ENCODE measurements at regions not wholly inside any gene's neighbourhood (a gene's known extent, or its start where the extent isn't known, plus 50 kb on each side); places are given as distances from the start of the nearest gene placed in this dataset.

DNA sequence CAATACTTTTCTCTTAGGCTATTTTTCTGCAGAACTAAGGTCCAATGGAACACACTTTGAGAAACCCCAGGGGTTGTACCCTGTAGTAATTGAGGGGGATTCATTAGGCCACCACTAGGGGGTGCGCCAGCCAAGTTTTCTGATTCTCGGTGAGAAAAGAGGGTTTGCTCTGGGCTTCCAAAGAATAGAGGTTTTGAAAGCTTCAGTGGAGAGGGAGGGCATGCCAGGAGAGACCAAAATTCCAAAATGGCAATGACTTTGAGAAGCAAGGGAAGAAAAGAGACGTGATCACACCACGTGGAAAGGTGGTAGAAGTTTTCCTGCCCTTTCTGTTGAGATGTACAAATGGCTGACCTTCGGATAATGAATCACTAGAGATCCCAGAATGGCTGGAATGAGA lies 323.3 kb downstream of the RPS6KC1 start:
- peak; percentile 25 to 53 for DNase-seq (ENCODE audit: low read depth in 2 of 2)

DNA sequence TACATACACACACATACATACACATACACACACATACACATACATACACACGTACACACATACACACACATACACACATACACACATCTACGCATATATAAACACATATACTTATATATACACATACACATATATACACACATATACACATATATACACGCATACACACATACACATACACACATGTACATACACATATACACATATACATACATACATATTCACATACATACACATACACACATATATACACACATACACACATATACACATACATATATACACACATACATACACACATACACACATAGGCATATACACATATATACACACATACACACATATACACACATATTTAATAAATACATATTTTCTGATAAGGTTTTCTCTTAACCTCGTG lies 324.0 kb downstream of the RPS6KC1 start:
- DNase-seq (ENCODE audit: low read depth in 2 of 2), result no peak

DNA sequence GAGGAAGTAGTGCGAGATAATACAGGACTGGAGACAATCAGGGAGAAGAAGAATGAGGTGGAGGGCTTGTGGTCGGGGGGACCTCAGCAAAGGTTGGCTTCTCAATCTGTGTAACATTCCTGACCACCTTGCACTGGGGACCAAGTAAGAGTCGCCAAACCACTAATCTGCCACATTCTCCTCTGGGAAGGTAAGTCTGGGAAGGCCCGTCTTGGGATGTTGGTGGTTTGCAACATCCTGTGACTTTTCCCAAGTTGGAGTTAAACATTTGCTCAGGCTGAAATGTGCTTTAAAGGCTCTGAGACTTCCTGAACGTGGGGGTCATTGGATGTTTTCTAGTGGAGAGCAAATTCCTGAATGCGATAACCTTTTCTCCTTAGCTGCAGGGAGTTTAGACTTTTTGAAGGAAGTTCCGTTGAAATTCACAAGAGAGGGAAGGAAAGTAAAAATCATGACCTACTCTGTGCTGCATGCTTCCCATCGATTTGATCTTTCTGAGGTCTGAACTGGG lies 325.9 kb downstream of the RPS6KC1 start:
- DNase-seq (ENCODE audit: low read depth in 2 of 2), result no peak

DNA sequence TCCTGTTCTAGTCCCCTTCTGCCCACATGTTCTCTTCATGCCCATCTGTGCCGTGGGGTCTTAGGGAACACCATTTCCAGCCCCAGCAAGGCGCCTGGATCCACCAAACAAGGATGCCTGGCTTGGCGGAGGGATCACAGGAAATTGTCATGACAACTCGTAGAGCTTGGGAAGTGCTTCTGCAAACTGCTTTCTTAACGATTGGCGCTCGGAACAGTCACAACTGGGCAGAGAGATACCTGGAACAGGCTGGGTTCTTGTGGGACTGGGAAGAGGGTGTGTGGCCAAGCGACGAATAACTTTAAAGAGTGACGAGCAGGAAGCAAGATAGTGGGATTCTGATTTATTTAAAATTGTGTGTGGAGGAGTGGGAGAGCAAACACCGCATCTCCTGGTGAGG lies 329.8 kb downstream of the RPS6KC1 start:
- no peak for DNase-seq (ENCODE audit: low read depth in 2 of 2)

DNA sequence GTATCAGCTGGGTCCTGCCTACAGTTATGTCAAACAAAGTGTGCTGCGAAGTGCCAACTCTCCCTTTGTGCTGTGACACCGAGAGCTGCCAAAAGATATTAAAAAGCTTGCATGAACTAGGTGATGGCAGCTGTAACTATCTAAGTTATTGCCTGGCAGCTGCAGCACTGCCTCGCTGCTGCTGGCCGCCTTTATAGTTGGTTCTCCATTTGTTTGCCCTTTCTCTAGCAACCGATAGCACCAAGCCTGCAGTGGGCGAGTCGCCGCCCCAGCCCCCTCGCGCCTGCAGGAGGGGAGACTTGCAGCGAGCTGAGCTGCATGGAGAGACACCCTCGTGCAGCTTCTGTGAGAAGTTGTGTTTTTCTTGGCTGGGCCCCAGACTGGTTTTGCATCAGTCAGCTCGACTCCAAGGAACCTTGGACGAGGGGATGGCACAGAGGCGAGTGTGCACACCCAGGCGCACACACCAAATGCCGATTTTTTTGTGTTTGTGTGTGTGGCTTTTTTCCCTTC lies 330.6 kb downstream of the RPS6KC1 start:
- DNase-seq (ENCODE audit: low read depth in 2 of 2), result no peak

DNA sequence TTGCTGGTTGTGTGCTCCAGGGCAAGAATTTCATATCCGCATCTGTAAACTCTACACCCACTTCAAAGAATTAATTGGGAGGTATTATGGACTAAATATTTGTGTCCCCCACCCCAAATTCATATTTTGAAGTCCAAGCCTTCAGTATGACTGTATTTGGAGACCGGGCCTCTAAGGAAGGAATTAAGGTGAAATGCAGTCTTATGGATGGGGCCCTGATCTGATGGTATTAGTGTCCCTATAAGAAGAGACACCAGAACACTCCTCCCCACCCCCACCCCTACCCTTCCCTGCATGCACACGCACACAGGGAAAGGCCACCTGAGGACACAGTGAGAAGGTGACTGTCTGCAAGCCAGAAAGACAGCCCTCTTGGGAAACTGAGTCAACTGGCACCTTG lies 332.4 kb downstream of the RPS6KC1 start:
- no peak for DNase-seq (ENCODE audit: low read depth in 2 of 2)

DNA sequence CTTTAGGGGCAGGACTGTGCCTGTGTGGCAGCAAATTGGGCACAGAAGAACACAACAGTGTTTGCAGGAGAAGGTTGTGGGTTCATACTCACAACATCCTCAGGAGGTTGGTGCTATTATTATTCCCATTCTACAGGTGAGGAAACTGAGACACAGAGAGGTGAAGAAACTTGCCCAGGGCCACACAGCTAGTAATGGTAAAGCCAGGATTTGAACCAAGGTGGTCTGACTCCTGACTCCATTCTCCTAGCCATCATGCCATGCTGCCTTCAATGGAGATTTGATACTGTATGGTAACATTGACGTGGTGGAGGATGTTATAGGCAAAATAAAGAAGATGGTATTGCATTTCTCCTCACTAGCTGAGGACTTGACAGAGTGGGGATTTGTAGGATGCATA lies 334.2 kb downstream of the RPS6KC1 start:
- no peak for DNase-seq (ENCODE audit: low read depth in 2 of 2)

DNA sequence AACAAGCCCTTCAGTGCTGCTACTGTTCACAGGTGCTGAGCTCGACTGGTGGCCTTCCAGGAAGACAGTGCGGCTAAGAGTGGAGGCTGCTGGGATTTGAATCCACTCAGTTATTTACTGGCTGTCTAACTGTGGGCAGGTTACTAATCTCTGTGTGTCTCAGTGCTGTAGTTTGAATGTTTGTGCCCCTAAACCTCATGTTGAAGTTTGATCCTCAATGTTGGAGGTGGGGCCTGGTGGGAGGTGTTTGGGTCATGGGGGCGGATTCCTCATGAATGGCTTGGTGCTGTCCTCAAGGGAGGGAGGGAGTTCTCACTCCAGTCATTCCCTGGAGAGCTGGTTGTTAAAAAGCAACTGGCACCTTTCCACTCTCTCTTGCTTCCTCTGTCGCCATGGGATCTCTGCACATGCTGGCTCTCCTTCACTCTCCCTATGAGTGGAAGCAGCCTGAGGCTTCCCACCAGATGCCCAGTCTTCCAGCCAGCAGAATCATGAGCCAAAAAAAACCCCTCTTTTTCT lies 334.8 kb downstream of the RPS6KC1 start:
- DNase-seq (ENCODE audit: low read depth in 2 of 2), result no peak

DNA sequence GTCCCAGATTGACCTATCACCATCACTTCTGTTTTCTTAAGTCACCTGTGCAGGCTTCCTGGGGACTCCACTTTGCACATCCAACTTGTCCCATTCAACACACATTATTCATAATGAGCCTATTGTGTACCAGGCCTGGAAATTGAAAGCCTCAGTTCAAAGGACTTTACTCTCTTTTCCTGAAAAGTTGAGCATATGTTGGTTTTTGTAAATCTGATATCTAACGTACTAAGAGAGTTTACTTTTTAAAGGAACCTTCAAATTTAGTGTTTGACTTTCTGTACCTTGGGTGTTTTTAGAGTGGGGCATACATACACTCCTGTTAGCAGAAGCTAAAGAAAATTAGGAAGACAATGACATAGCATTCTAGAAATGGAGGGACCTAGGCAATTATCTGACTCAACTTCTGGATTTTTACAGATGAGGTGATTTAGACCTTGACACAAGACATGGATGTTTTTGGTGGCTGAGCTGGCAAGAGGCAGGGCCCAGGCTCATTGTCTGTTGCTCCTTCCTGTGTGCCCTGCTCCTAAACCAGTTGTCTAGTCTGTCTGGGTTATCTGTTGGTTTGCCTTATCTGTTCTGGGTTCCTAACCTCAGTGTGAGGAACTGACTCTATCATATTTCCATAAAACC lies 336.5 kb downstream of the RPS6KC1 start:
- no peak for DNase-seq (ENCODE audit: low read depth in 2 of 2)

DNA sequence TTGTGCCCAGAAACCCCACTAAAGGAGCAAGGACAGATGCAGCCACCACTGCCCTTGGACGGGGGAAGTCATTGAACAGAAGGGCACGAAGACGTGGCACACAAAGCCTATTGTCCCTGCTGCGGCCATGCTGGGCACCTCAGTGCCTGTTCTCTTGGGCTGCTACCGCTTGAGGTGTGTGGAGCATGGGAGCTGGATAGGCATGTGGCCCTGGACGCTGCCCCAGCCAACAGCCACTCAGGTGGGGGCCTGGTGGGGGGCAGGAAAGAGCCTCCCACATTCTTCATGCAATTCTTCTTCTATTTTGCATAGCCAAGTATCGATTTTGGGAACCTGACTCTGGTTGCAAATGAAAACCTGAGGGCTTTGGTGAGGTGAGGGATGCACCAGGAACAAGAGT lies 337.2 kb downstream of the RPS6KC1 start:
- DNase-seq (ENCODE audit: low read depth in 2 of 2), result no peak

DNA sequence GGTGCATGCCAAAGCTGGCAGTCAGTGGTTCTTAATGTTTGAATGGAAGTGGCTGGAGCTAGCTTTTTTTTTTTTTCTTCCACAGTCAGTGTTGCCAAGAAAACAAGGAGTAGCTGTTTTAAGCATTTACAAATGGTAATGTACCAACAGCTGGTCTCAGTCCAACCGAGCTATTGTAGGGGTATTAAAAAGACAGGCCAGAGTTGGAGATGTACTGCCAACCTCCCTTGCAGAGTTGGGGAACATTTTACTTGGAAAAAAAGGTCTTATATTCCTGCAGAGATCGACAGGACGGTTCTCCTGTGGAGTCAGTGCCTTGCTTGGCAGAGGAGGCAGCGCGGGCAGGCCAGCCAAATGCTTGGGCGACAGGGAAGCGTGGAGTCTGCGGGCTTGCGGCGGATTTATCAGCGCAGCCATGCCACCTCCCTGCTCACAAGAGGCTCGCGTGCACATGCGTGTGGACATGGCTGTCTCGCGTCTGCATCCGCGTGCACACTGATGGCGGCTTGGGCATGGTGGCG lies 338.1 kb downstream of the RPS6KC1 start:
- no peak for DNase-seq (ENCODE audit: low read depth in 2 of 2)

DNA sequence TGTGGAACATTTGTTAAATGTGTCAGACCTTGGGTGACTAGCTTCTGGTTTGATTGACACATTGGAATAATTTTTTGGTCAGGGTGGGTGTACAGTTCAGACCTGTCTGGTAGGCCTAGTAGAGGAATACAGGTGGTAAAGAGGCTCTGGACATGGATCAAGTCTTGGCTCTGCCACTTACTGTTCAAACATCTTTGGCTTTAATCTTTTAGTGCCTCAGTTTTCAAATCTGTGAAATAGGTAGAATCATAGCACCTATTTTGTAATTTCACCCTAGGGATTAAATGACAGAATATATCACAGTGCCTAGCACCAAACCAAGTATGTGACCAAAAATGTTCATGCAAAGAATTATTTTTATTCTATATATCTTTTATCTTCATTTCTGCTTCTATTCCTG lies 340.4 kb downstream of the RPS6KC1 start:
- no peak for DNase-seq (ENCODE audit: low read depth in 2 of 2)

DNA sequence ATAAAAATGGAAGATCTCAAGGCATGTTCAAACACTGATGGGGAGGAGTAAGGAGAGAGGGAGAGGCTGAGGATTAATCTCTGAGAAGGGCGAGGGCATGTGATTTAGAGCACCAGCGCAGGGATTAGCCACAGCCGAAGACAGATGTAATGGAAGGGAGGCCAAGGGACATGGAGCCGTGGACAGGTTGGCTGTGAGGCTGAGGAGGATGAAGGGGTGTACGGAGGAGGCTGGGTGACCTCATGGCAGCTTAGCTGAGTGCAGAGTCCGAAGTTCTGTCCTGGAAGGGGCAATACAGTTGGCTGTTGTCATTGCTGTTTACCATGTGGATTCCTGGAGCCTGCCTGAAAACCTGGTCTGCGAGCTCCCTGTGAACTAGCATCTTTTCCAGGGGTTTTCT lies 342.8 kb downstream of the RPS6KC1 start:
- DNase-seq (ENCODE audit: low read depth in 2 of 2), result no peak

DNA sequence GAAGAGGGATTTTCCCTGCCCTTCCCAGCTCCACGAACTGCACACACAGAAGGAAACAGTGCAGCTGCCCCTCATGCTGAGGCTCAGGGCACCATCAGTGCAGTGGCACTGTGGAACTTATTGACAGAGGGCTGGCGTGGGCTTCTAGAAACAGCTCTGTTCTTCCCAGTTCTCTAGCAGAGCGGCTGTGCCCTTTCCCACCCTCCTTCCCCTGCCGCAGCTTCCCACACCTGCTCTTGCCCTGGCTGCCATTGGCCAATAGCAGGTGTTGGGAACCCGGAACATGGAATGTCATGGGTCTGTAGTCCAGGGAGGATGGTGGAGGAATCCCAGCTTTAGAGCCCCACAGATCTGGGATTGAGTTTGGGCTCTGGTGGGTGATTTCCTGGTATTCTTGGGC lies 343.8 kb downstream of the RPS6KC1 start:
- DNase-seq (ENCODE audit: low read depth in 2 of 2), result no peak

DNA sequence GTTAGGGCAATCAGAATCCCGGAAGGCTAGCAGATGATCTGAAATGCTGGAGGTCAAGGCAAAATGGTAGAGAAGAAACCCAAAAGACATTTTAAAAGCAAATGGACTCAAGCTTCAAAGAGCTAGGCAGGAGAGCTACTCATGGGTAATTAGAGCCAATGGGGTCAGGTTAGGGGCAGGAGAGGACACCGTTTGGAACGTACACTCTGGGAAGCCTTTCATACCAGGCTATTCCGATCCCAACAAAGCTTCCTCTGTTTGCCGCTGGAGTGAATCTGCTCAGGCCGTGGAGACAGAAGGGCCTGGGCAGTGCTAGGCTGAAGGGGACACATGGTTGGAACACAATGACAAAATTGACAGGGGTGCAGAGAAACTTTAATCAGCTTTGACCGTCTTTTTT lies 346.6 kb downstream of the RPS6KC1 start:
- no peak for DNase-seq (ENCODE audit: low read depth in 2 of 2)

DNA sequence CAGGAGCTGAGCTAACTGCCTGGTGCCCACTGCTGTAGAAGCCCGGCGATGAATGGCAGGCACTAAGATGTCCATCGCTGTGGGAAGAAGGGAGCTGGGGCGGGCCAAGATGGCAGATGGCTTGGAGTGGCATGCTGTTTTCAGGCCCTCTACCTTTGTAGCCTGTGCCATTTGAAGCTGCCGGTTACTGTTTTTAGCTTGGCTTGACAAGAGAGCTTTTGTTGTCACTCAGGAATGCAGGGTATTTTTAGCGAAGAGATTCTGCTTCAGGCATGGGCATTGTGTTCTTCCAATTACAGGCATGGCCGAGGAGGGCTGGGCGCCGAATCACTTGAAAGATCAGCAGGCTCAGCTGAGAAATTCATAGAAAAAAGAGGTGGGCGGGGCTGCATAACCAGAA lies 348.7 kb downstream of the RPS6KC1 start:
- DNase-seq (ENCODE audit: low read depth in 2 of 2), result no peak

DNA sequence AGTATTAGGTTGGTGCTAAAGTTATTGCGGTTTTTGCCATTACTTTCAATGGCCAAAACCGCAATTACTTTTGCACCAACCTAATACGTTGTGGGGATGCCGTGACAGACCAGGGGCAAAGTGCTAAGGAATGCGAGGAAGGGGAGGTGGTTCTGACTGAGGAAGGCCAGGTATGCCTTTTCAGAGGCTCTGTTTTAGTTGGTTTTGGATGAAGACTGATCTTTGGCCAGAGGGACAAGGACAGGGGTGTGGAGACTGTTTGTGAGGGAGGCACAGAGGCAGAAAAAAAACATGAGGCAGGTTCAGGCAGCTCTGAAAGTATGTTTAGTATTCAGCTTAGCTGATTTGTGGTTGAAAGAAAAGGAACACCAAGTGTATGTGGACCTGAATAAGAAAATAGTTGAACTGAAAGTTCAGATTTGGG lies 358.2 kb downstream of the RPS6KC1 start:
- DNase-seq (ENCODE audit: low read depth in 2 of 2), result no peak

DNA sequence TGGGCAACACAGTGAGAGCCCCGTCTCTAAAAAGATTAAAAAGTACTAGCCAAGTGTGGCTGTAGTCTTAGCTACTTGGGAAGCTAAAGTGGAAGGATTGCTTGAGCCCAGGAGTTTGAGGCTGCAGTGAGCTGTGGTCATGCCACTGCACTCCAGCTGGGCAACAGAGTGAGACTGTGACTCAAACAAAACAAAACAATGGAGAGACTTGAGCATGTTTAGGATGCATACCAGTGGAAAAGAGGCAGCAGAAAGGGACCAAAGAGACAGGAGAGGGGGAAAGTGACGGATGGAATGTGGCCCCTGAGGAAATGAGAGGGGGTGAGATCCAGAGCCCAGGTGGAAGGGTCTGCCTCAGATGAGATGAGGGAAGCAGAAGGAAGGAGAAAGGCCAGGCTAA lies 358.9 kb downstream of the RPS6KC1 start:
- DNase-seq (ENCODE audit: low read depth in 2 of 2), result no peak

DNA sequence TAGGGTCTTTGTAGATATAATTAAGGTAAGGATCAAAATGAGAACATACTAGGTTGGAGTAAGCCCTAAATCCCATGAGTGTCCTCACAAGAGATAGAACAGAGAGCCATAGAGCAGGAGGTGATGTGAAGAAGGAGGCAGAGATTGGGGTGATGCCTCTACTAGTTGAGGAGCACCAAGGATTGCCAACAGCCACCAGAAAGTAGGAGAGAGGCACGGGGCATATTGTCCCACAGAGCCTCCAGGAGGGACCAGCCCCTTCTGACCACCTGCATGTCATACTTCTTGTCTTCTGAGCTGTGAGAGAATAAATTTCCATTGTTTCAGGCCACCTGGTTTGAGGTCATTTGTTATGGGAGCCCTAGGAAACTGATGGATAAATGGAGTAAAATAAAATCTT lies 363.3 kb downstream of the RPS6KC1 start:
- no peak for DNase-seq (ENCODE audit: low read depth in 2 of 2)

DNA sequence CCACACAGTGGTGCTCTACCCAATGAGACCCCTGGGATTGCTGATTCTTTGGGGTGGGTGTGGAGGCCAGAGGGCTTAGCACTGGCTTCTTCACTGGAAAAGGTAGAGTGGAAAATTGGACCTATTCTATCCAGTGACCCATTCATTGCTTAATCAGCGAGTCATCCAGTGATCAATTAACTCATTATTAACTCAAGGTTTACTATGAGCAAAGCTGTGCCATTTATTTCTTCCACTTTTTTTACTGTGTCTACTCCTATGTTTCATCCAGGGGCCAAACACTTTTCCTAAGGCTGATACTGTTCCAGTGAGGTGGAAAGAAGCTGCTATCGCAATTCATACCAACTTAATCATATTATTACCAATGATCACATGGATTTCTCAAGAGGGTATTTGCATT lies 363.9 kb downstream of the RPS6KC1 start:
- no peak for DNase-seq (ENCODE audit: low read depth in 2 of 2)

DNA sequence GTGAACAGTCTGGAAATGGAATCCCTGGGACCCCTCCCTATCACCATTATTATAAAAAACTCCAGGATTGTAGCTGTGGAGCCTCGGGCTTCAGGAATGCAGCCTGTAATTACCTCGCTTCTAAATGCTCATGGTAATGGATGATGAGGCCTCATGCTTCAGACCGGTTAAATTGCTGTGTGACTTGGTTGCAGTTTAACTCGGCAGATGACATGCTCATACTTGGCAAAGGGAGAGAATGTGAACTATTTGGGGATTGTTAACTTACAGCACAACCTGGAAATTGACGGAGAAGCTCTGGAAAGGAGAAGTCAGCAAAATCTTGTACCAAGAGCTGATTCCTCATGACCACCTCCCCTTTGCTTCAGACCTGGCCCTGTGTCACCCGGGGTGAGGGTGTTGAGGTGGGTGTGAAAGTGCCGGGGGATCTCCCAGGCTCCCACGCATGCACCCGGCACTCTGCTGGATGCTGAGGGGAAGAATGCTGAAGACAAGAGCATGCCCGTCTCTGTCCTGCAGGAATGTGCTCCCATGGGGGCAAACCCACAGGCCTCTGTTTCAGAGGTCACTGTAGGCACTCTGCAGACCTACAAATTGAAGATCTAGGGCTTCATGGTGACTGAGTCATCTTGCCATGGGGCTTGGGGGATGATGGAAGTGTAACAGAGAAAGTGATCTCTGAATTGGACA lies 364.8 kb downstream of the RPS6KC1 start:
- no peak for DNase-seq (ENCODE audit: low read depth in 2 of 2)

DNA sequence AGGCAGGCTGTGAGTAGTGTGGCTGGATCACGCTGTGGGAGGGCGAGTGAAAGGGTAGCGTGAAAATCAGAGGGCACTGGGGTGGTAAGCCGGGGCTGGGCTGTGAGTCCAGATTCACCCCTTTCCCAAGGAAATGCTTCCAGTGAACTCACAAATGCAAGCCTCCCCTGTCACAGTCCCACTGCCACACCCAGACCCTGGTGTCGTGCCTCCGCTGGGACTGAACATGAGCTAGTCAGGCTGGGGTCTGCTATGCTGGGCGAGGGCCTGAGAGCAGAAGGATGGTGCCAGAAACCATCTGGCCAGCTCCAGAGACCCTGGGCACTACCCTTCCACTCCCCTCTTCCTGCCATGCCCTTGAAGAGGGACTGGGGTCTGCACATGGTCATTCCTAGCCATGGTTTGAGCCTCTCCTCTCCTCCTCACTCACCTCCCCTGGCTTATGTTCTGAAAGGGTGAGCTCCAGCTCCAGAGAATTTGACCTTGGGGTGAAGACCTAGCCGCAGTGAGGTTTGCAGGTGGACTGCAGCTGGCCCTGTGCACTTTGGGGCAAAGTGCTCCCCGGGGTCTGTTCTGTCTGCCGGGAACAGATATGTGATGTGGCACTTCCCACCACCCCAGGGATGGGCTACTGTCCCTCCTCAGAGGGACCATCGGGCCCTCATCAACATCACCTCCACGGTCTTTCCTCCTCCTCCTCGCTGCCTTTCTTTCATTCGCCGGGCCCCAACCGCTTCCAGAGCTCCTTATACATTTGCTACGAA lies 365.6 kb downstream of the RPS6KC1 start:
- no peak for DNase-seq (ENCODE audit: low read depth in 2 of 2)
